ENCODE measurements at regions not wholly inside any gene's neighbourhood (a gene's known extent, or its start where the extent isn't known, plus 50 kb on each side); places are given as distances from the start of the nearest gene placed in this dataset.

- DNase-seq (ENCODE audit: extremely low read depth, low read depth) = no peak
- TF ChIP-seq CTCF (IDR thresholded peaks at IDR 0.05; ENCODE audit: low read depth, low read length, missing control alignments) = no peak
- H3K4me3 ChIP-seq (replicated peaks; ENCODE audit: low read depth, low read length) = no peak overlapping the region
Observed at GRCh38 chr7:21281193-21281592, 146.7 kb upstream of the SP4 start.

DNA sequence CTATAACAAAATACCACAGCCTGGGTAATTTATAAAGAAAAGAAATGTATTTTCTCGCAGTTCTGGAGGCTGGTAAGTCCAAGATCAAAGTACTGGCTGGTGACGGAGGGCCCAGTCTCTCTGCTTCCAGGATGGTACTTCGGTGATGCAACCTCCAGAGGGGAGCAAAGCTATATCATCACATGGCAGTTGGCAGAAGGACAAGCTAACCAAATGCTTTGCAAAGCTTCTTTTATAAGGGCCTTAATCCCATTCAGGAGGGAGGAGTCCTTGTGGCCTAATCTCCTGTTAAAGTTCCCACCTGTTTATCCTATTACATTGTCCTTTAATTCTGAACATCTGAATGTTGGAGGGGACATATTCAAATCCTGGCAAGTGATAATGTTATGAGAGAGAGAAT, 134.1 kb upstream of the SP4 start:
- no peak overlapping the region for H3K4me3 ChIP-seq (replicated peaks; ENCODE audit: low read depth, low read length)
- no peak for TF ChIP-seq CTCF (IDR thresholded peaks at IDR 0.05; ENCODE audit: low read depth, low read length, missing control alignments)

GRCh38 chr7:21299766-21300165, 128.1 kb upstream of the SP4 start:
- no peak overlapping the region for H3K4me3 ChIP-seq (replicated peaks; ENCODE audit: low read depth, low read length)
- no peak for TF ChIP-seq CTCF (IDR thresholded peaks at IDR 0.05; ENCODE audit: low read depth, low read length, missing control alignments)
- DNase-seq (ENCODE audit: extremely low read depth, low read depth) = no peak

More for the DNA sequence above, 134.1 kb upstream of the SP4 start:
- no peak for DNase-seq (ENCODE audit: extremely low read depth, low read depth)

GRCh38 chr7:21300692-21301091, 127.2 kb upstream of the SP4 start:
- TF ChIP-seq CTCF (IDR thresholded peaks at IDR 0.05; ENCODE audit: low read depth, low read length, missing control alignments) = no peak
- DNase-seq (ENCODE audit: extremely low read depth, low read depth) = no peak
- H3K4me3 ChIP-seq (replicated peaks; ENCODE audit: low read depth, low read length) = no peak overlapping the region

- H3K4me3 ChIP-seq (replicated peaks; ENCODE audit: low read depth, low read length) = no peak overlapping the region
- TF ChIP-seq CTCF (IDR thresholded peaks at IDR 0.05; ENCODE audit: low read depth, low read length, missing control alignments) = no peak
Observed at GRCh38 chr7:21304808-21305375, 123.0 kb upstream of the SP4 start.

GRCh38 chr7:21305455-21306235, 122.2 kb upstream of the SP4 start:
- no peak overlapping the region for H3K4me3 ChIP-seq (replicated peaks; ENCODE audit: low read depth, low read length)
- TF ChIP-seq CTCF (IDR thresholded peaks at IDR 0.05; ENCODE audit: low read depth, low read length, missing control alignments) = no peak
- DNase-seq (ENCODE audit: extremely low read depth, low read depth) = no peak

More at GRCh38 chr7:21304808-21305375, 123.0 kb upstream of the SP4 start:
- no peak for DNase-seq (ENCODE audit: extremely low read depth, low read depth)

All from HFF-Myc (cell line).